Loucy (cell line): ENCODE measurements at regions not wholly inside any gene's neighbourhood (a gene's known extent, or its start where the extent isn't known, plus 50 kb on each side); places are given as distances from the start of the nearest gene placed in this dataset.
A peak's percentile ranks its signal among the peaks of the same experiment; 100 is the strongest.

Experiments
- H2AFZ ChIP-seq: fragments of 200-600 bp; sonication (generic); 2 replicates; pipeline ENCODE4 v1.6.0; 2016; ENCODE audit warnings: antibody characterized with exemption, mild to moderate bottlenecking, low read length, moderate library complexity
- H3F3A ChIP-seq: fragments of 200-600 bp; 2 replicates; pipeline ENCODE4 v1.6.0; 2016; ENCODE audit warnings: antibody characterized with exemption, low read depth, mild to moderate bottlenecking
- H3K27me3 ChIP-seq: fragments of 200-600 bp; sonication (generic); 2 replicates; pipeline ENCODE4 v1.6.1; 2014; ENCODE audit warnings: low read length, mild to moderate bottlenecking; ENCODE audit not compliant: insufficient read depth, poor library complexity, severe bottlenecking
- H3K36me3 ChIP-seq: fragments of 200-600 bp; sonication (generic); 2 replicates; pipeline ENCODE4 v1.6.1; 2016; ENCODE audit warnings: low read length; ENCODE audit not compliant: insufficient read depth
- H3K4me1 ChIP-seq: fragments of 200-600 bp; sonication (generic); 2 replicates; pipeline ENCODE4 v1.5.1; 2014; ENCODE audit warnings: low read length, mild to moderate bottlenecking; ENCODE audit not compliant: insufficient read depth, poor library complexity, severe bottlenecking
- H3K4me2 ChIP-seq: fragments of 200-600 bp; sonication (generic); 2 replicates; pipeline ENCODE4 v1.6.0; 2014; ENCODE audit warnings: antibody characterized with exemption, low read length, low read depth, mild to moderate bottlenecking; ENCODE audit not compliant: poor library complexity, severe bottlenecking
- H3K4me3 ChIP-seq: fragments of 200-600 bp; sonication (generic); 2 replicates; pipeline ENCODE4 v1.5.1; 2014; ENCODE audit warnings: low read length, mild to moderate bottlenecking, mixed read lengths; ENCODE audit not compliant: poor library complexity, severe bottlenecking
- H3K79me2 ChIP-seq: fragments of 200-600 bp; sonication (generic); 2 replicates; pipeline ENCODE4 v1.6.1; 2014; ENCODE audit warnings: low read length; ENCODE audit not compliant: insufficient read depth
- H3K9ac ChIP-seq: fragments of 200-600 bp; sonication (generic); 2 replicates; pipeline ENCODE4 v1.6.0; 2014; ENCODE audit warnings: mild to moderate bottlenecking, low read depth, low read length, moderate library complexity; ENCODE audit not compliant: poor library complexity, severe bottlenecking
- H3K9me2 ChIP-seq: fragments of 200-600 bp; sonication (generic); replicated peaks from 2 replicates; pipeline ENCODE4 v1.6.1; 2016; ENCODE audit warnings: low read depth, low read length, mixed read lengths
- H3K9me3 ChIP-seq: fragments of 200-600 bp; sonication (generic); 2 replicates; pipeline ENCODE4 v1.6.1; 2014; ENCODE audit warnings: mild to moderate bottlenecking, antibody characterized with exemption, low read length, low read depth; ENCODE audit not compliant: insufficient read depth
- H4K20me1 ChIP-seq: fragments of 200-600 bp; sonication (generic); 2 replicates; pipeline ENCODE4 v1.6.0; 2014; ENCODE audit warnings: antibody characterized with exemption, low read length, mild to moderate bottlenecking; ENCODE audit not compliant: insufficient read depth, poor library complexity, severe bottlenecking
- CTCF ChIP-seq: fragments of 200-600 bp; sonication (generic); conservative IDR thresholded peaks from 2 replicates; pipeline ENCODE4 v1.5.1; 2014; ENCODE audit warnings: mild to moderate bottlenecking, antibody characterized with exemption, low read length
- EZH2phosphoT487 ChIP-seq: fragments of 200-600 bp; IDR thresholded peaks from 2 replicates; pipeline ENCODE4 v1.6.1; 2018; ENCODE audit warnings: antibody characterized with exemption, mild to moderate bottlenecking, moderate library complexity, borderline replicate concordance

GRCh38 chr5:158236511-158237335 is 377.8 kb upstream of the CLINT1 start:
- Histone ChIP-seq H3K4me2 (no peak overlapping the region), H3K9me2 (no peaks in the 10 kb centered on the region), H4K20me1 (no peaks in the 10 kb centered on the region), H3K4me1 (peaks cover 31% of the 10 kb centered on the region), H3K36me3 (no peaks in the 10 kb centered on the region), H3F3A (no peaks in the 10 kb centered on the region), H3K27me3 (no peaks in the 10 kb centered on the region), H2AFZ (no peak overlapping the region), H3K4me3 (no peak overlapping the region), H3K9ac (no peak overlapping the region), H3K9me3 (no peaks in the 10 kb centered on the region), H3K79me2 (no peaks in the 10 kb centered on the region)
- no peak for TF ChIP-seq EZH2phosphoT487

- no peaks in the 10 kb centered on the region for H3K27me3 ChIP-seq
- no peak overlapping the region for H2AFZ ChIP-seq
- no peak overlapping the region for H3K9ac ChIP-seq
Measured at GRCh38 chr5:158235159-158235547, 376.2 kb upstream of the CLINT1 start.

GRCh38 chr5:158234323-158235158 is 375.6 kb upstream of the CLINT1 start:
- peak overlapping the region; percentile 61 for H3K4me2 ChIP-seq
- no peaks in the 10 kb centered on the region for H3K9me3 ChIP-seq
- peak overlapping the region; percentile 27 for H3K4me3 ChIP-seq
- TF ChIP-seq CTCF (no peak), EZH2phosphoT487 (no peak)
- H3K36me3 ChIP-seq = no peaks in the 10 kb centered on the region
- no peaks in the 10 kb centered on the region for H4K20me1 ChIP-seq
- H3K4me1 ChIP-seq = peaks cover 31% of the 10 kb centered on the region
- H3F3A ChIP-seq = no peaks in the 10 kb centered on the region
- H3K79me2 ChIP-seq = no peaks in the 10 kb centered on the region
- H3K9ac ChIP-seq = peak overlapping the region; percentile 53
- no peaks in the 10 kb centered on the region for H3K9me2 ChIP-seq
- no peaks in the 10 kb centered on the region for H3K27me3 ChIP-seq
- peak overlapping the region; percentile 4; the same call in 1 of the 2 replicates for H2AFZ ChIP-seq

More at GRCh38 chr5:158235159-158235547, 376.2 kb upstream of the CLINT1 start:
- TF ChIP-seq CTCF = no peak
- no peak for TF ChIP-seq EZH2phosphoT487
- no peaks in the 10 kb centered on the region for H3K36me3 ChIP-seq
- no peaks in the 10 kb centered on the region for H4K20me1 ChIP-seq
- H3K9me2 ChIP-seq = no peaks in the 10 kb centered on the region
- peak overlapping the region; percentile 61 for H3K4me2 ChIP-seq
- no peaks in the 10 kb centered on the region for H3K9me3 ChIP-seq
- H3K79me2 ChIP-seq = no peaks in the 10 kb centered on the region
- no peaks in the 10 kb centered on the region for H3F3A ChIP-seq
- H3K4me3 ChIP-seq = no peak overlapping the region
- H3K4me1 ChIP-seq = peaks cover 31% of the 10 kb centered on the region
